OCI-LY1 (cell line): ENCODE measurements at regions not wholly inside any gene's neighbourhood (a gene's known extent, or its start where the extent isn't known, plus 50 kb on each side); places are given as distances from the start of the nearest gene placed in this dataset.

Experiments used
- EZH2 ChIP-seq: fragments of 200-600 bp; sonication (generic), shearing (Covaris generic); IDR thresholded peaks from 2 replicates; pipeline ENCODE4 v1.8.0; 2017; ENCODE audit warnings: borderline replicate concordance, mixed run types, mild to moderate bottlenecking, antibody characterized with exemption, low read length, moderate library complexity, mixed read lengths
- TF ChIP-seq, protein P1 (sequence below): fragments of 200-600 bp; sonication (generic), shearing (Covaris generic); IDR thresholded peaks from 2 replicates; pipeline ENCODE4 v1.5.1; 2017; ENCODE audit warnings: mild to moderate bottlenecking, antibody characterized with exemption, low read length, moderate library complexity, mixed read lengths

DNA sequence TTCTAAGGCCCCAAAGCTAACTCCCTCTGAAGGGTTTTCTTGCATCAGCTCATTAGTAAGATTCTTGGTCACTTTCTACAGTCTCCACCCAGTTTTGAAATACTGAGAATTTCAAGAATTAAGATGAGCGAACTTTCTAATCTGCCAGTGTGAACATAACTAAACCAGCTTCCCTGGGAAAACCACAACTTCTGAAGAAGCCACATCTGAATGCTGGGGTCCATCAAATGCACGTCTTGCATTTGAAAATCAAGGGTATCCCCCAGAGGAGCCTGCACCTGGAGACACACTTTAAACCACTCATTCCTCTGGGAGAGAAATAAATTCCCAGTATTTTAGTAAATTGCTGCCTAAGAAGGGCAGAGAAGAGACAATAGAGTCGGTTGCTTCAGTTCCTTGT, 292.1 kb upstream of the CDH4 start:
- no peak for TF ChIP-seq EZH2
- TF ChIP-seq, protein P1, sequence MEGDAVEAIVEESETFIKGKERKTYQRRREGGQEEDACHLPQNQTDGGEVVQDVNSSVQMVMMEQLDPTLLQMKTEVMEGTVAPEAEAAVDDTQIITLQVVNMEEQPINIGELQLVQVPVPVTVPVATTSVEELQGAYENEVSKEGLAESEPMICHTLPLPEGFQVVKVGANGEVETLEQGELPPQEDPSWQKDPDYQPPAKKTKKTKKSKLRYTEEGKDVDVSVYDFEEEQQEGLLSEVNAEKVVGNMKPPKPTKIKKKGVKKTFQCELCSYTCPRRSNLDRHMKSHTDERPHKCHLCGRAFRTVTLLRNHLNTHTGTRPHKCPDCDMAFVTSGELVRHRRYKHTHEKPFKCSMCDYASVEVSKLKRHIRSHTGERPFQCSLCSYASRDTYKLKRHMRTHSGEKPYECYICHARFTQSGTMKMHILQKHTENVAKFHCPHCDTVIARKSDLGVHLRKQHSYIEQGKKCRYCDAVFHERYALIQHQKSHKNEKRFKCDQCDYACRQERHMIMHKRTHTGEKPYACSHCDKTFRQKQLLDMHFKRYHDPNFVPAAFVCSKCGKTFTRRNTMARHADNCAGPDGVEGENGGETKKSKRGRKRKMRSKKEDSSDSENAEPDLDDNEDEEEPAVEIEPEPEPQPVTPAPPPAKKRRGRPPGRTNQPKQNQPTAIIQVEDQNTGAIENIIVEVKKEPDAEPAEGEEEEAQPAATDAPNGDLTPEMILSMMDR = no peak
